ENCODE measurements at regions not wholly inside any gene's neighbourhood (a gene's known extent, or its start where the extent isn't known, plus 50 kb on each side); places are given as distances from the start of the nearest gene placed in this dataset.

DNA sequence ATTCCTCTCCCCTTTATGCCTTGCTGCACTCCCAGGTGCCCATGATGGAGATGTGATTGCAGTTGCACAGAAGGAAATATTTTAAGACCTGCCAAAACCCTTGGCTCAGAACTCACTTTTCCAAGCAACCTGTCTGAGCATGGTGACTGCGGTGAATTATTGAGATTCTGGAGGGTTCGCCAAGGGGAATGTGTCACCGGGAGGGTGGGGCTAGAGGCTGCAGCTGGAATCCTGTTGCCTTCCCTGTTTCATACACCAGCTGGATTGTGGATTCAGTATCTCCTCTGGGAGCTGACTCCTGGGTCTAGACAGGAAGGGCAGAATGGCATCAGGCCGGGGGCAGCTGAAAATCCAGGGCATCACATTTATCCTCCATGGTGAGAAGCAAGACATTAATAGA, 527.2 kb downstream of the TMEM114 start:
- H3K4me1 ChIP-seq (ENCODE audit: control insufficient read depth in 2 of 2, insufficient read depth in 2 of 2, low read length in 2 of 2): no peaks in the 10 kb centered on the region
- H3K4me1 Mint-ChIP-seq: no peaks in the 10 kb centered on the region
- peaks cover 14% of the 10 kb centered on the region for H3K9me3 Mint-ChIP-seq (ENCODE audit: insufficient read depth)
- intact Hi-C loops (cut with micrococcal nuclease): no loop called here
- TF ChIP-seq, protein P1, sequence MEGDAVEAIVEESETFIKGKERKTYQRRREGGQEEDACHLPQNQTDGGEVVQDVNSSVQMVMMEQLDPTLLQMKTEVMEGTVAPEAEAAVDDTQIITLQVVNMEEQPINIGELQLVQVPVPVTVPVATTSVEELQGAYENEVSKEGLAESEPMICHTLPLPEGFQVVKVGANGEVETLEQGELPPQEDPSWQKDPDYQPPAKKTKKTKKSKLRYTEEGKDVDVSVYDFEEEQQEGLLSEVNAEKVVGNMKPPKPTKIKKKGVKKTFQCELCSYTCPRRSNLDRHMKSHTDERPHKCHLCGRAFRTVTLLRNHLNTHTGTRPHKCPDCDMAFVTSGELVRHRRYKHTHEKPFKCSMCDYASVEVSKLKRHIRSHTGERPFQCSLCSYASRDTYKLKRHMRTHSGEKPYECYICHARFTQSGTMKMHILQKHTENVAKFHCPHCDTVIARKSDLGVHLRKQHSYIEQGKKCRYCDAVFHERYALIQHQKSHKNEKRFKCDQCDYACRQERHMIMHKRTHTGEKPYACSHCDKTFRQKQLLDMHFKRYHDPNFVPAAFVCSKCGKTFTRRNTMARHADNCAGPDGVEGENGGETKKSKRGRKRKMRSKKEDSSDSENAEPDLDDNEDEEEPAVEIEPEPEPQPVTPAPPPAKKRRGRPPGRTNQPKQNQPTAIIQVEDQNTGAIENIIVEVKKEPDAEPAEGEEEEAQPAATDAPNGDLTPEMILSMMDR (IDR thresholded peaks at IDR 0.05): no peak
- TF ChIP-seq EZH2 (IDR thresholded peaks at IDR 0.05; ENCODE audit: borderline replicate concordance, insufficient read depth, low read depth, low read length, poor library complexity, severe bottlenecking): no peak
- WGBS (ENCODE audit: insufficient coverage): 100% methylated on average over 3 of the region's 4 CpGs
- ChIA-PET POLR2A (no interaction called here), CTCF (no interaction called here)
- H3K4me3 Mint-ChIP-seq: no peak overlapping the region
- DNase-seq: no peak
- no peak overlapping the region for H3K27ac Mint-ChIP-seq
- no peaks in the 10 kb centered on the region for H3K36me3 ChIP-seq (replicated peaks in 1 of 2; ENCODE audit: control extremely low read depth in 1 of 2, control insufficient read depth in 1 of 2, extremely low read depth in 1 of 2, insufficient read depth in 2 of 2, low read length in 1 of 2)
- no peak overlapping the region for H3K4me2 ChIP-seq (replicated peaks; ENCODE audit: low read depth, low read length, poor library complexity, severe bottlenecking)
- H3K9me3 ChIP-seq (ENCODE audit: control extremely low read depth in 1 of 3, control insufficient read depth in 2 of 3, insufficient read depth in 1 of 3, low read length in 2 of 3): peaks cover 1 to 18% (median 3%) of the 10 kb centered on the region in 3 donors
- no peaks in the 10 kb centered on the region for H4K20me1 ChIP-seq (ENCODE audit: control insufficient read depth, insufficient read depth, low read length, poor library complexity, severe bottlenecking)
- H3K79me2 ChIP-seq (ENCODE audit: control insufficient read depth, insufficient read depth, low read length): no peaks in the 10 kb centered on the region
- no peak overlapping the region for H2AFZ ChIP-seq (ENCODE audit: insufficient read depth, low read depth, low read length, poor library complexity, severe bottlenecking)
- no peak overlapping the region for H3K4me3 ChIP-seq (ENCODE audit: control extremely low read depth in 1 of 5, extremely low read depth in 1 of 5, insufficient read depth in 1 of 5, low read depth in 2 of 5, low read length in 4 of 5)
- no peaks in the 10 kb centered on the region for H3K27me3 ChIP-seq (replicated peaks in 1 of 4; ENCODE audit: control extremely low read depth in 1 of 4, control insufficient read depth in 3 of 4, insufficient read depth in 4 of 4, low read length in 3 of 4)
- H3K9ac ChIP-seq (ENCODE audit: low read length): no peak overlapping the region
- no peaks in the 10 kb centered on the region for H3K27me3 Mint-ChIP-seq
- no peak for ATAC-seq (ENCODE audit: low read depth)
- no peak overlapping the region for H3K27ac ChIP-seq (ENCODE audit: low read length in 2 of 2)

DNA sequence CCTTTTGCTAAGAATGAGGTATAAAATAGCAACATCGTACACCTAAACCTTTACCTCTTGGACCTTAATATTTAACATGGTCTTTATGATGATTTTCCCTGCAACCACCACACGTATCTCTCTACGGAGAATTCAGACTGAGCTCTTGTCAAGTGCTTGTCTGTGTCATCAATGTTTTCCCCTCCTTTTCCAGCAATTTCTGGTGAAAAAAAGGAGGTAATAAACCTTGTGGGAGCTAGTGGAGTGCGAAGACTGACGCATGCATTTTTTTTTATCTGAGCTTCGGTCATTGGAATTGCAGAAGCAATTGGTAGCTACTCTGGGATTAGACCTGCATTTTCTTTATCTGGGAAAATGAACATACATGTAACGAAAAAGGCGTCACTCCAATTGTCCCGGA, 527.6 kb downstream of the TMEM114 start:
- WGBS (ENCODE audit: insufficient coverage): 87% methylated on average over 6 of the region's 9 CpGs
- no peak overlapping the region for H3K9ac ChIP-seq (ENCODE audit: low read length)
- ATAC-seq (ENCODE audit: low read depth): no peak
- no peak overlapping the region for H3K4me2 ChIP-seq (replicated peaks; ENCODE audit: low read depth, low read length, poor library complexity, severe bottlenecking)
- H4K20me1 ChIP-seq (ENCODE audit: control insufficient read depth, insufficient read depth, low read length, poor library complexity, severe bottlenecking): no peaks in the 10 kb centered on the region
- intact Hi-C loops (cut with micrococcal nuclease): no loop called here
- DNase-seq: no peak
- Mint-ChIP-seq H3K27me3 (no peaks in the 10 kb centered on the region), H3K4me1 (no peaks in the 10 kb centered on the region), H3K27ac (no peak overlapping the region), H3K4me3 (no peak overlapping the region), H3K9me3 (ENCODE audit: insufficient read depth) (peaks cover 12% of the 10 kb centered on the region)
- no peaks in the 10 kb centered on the region for H3K27me3 ChIP-seq (replicated peaks in 1 of 4; ENCODE audit: control extremely low read depth in 1 of 4, control insufficient read depth in 3 of 4, insufficient read depth in 4 of 4, low read length in 3 of 4)
- peaks cover 1 to 18% (median 3%) of the 10 kb centered on the region in 3 donors for H3K9me3 ChIP-seq (ENCODE audit: control extremely low read depth in 1 of 3, control insufficient read depth in 2 of 3, insufficient read depth in 1 of 3, low read length in 2 of 3)
- H3K79me2 ChIP-seq (ENCODE audit: control insufficient read depth, insufficient read depth, low read length): no peaks in the 10 kb centered on the region
- H3K4me3 ChIP-seq (ENCODE audit: control extremely low read depth in 1 of 5, extremely low read depth in 1 of 5, insufficient read depth in 1 of 5, low read depth in 2 of 5, low read length in 4 of 5): no peak overlapping the region
- no peaks in the 10 kb centered on the region for H3K36me3 ChIP-seq (replicated peaks in 1 of 2; ENCODE audit: control extremely low read depth in 1 of 2, control insufficient read depth in 1 of 2, extremely low read depth in 1 of 2, insufficient read depth in 2 of 2, low read length in 1 of 2)
- ChIA-PET POLR2A (no interaction called here), CTCF (no interaction called here)
- no peaks in the 10 kb centered on the region for H3K4me1 ChIP-seq (ENCODE audit: control insufficient read depth in 2 of 2, insufficient read depth in 2 of 2, low read length in 2 of 2)
- H2AFZ ChIP-seq (ENCODE audit: insufficient read depth, low read depth, low read length, poor library complexity, severe bottlenecking): no peak overlapping the region
- TF ChIP-seq EZH2 (IDR thresholded peaks at IDR 0.05; ENCODE audit: borderline replicate concordance, insufficient read depth, low read depth, low read length, poor library complexity, severe bottlenecking): no peak
- TF ChIP-seq, protein P1 (IDR thresholded peaks at IDR 0.05): no peak
- no peak overlapping the region for H3K27ac ChIP-seq (ENCODE audit: low read length in 2 of 2)
